ENCODE measurements at regions not wholly inside any gene's neighbourhood (a gene's known extent, or its start where the extent isn't known, plus 50 kb on each side); places are given as distances from the start of the nearest gene placed in this dataset.
A peak's percentile ranks its signal among the peaks of the same experiment; 100 is the strongest.

DNA sequence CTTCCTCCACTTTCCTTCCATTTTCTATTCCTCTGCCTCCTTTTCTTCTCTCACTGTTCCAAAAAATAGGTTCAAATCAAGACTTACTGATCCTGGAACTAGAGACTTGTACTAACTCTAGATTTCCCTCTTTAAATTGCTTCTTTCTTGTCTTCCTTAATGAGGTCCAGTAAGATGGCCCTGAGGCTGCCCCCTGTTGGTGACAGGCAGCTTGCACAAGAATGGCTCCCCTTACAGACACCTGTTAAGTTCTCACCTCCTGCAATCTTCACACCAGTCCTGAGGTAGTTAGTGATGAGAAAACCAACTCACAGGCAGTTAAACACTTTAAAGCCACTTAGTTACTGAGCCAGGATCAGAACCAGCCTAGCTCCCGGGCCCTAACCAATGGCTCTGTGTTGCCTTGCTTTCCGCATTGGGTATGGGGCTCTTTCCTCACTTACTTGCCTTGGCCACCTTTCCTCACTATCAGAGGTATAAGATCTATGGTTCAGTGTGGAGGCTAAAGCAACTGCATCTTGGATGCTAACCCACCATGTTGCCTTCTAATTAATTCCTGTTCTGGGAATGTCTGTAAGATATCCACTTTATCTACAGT is 130.6 kb downstream of the AKAIN1 start:
- TF ChIP-seq CTCF (conservative IDR thresholded peaks at IDR 0.05) (peak; percentile 77), ZFX (IDR thresholded peaks at IDR 0.05) (no peak)

Data from C4-2B (cell line).